Mesenchymal stem cell (in vitro differentiated cells and primary cell): ENCODE measurements at regions not wholly inside any gene's neighbourhood (a gene's known extent, or its start where the extent isn't known, plus 50 kb on each side); places are given as distances from the start of the nearest gene placed in this dataset.

Experiments used
- DNase-seq: peaks from one replicate; pipeline ENCODE4 v3.0.0-alpha.2; 2013
- H2AFZ ChIP-seq: one replicate; pipeline ENCODE4 v1.6.1; 2013; ENCODE audit warnings: low read depth, mild to moderate bottlenecking, control low read depth, inconsistent platforms, low read length, moderate library complexity
- H2AK5ac ChIP-seq: 2 replicates; pipeline ENCODE4 v1.6.1; 2013; ENCODE audit warnings: low read length, moderate library complexity, mild to moderate bottlenecking, inconsistent platforms; ENCODE audit not compliant: severe bottlenecking
- H2BK120ac ChIP-seq: one replicate; pipeline ENCODE4 v1.6.1; 2013; ENCODE audit warnings: low read depth, mild to moderate bottlenecking, inconsistent platforms, low read length, moderate library complexity
- H2BK12ac ChIP-seq, 2 experiments: one replicate each; pipeline ENCODE4 v1.6.1; 2013; ENCODE audit warnings: inconsistent platforms in 2 of 2, low read length in 2 of 2, mild to moderate bottlenecking in 2 of 2, moderate library complexity in 2 of 2, control low read depth in 1 of 2
- H2BK15ac ChIP-seq: one replicate; pipeline ENCODE4 v1.6.1; 2013; ENCODE audit warnings: mild to moderate bottlenecking, low read depth, inconsistent platforms; ENCODE audit not compliant: poor library complexity, severe bottlenecking
- H2BK5ac ChIP-seq: 2 replicates; pipeline ENCODE4 v1.6.1; 2013; ENCODE audit warnings: low read depth, mild to moderate bottlenecking, low read length, control low read depth, inconsistent platforms; ENCODE audit not compliant: poor library complexity, severe bottlenecking
- H3K14ac ChIP-seq, 2 experiments: one replicate each; pipeline ENCODE4 v1.6.1; 2013; ENCODE audit warnings: inconsistent platforms in 2 of 2, low read length in 2 of 2, control low read depth in 1 of 2, mild to moderate bottlenecking in 1 of 2, moderate library complexity in 1 of 2
- H3K18ac ChIP-seq, 2 experiments: one replicate each; pipeline ENCODE4 v1.6.1; 2013; ENCODE audit warnings: inconsistent platforms in 2 of 2, low read length in 2 of 2, control low read depth in 1 of 2, low read depth in 1 of 2, mild to moderate bottlenecking in 1 of 2
- H3K23ac ChIP-seq, 2 experiments: one replicate each; pipeline ENCODE4 v1.6.1; 2013; ENCODE audit warnings: inconsistent platforms in 2 of 2, low read length in 2 of 2, mild to moderate bottlenecking in 2 of 2, moderate library complexity in 2 of 2, control low read depth in 1 of 2
- H3K27ac ChIP-seq: 2 replicates; pipeline ENCODE4 v1.5.1; 2013; ENCODE audit warnings: mild to moderate bottlenecking, moderate library complexity, low read length, control low read depth, inconsistent platforms; ENCODE audit not compliant: poor library complexity, severe bottlenecking
- H3K27me3 ChIP-seq, 2 experiments: 2 replicates each; pipeline versions ENCODE4 v1.6.1 to v1.7.0; 2013; ENCODE audit warnings: low read length in 2 of 2, mild to moderate bottlenecking in 2 of 2, moderate library complexity in 2 of 2, control low read depth in 1 of 2, inconsistent platforms in 1 of 2; ENCODE audit not compliant: control insufficient read depth in 1 of 2, insufficient read depth in 1 of 2
- H3K36me3 ChIP-seq, 2 experiments: 2 replicates each; pipeline versions ENCODE4 v1.6.1 to v1.7.0; 2013; ENCODE audit warnings: low read length in 2 of 2, control low read depth in 1 of 2, inconsistent platforms in 1 of 2, low read depth in 1 of 2, mild to moderate bottlenecking in 1 of 2; ENCODE audit not compliant: insufficient read depth in 2 of 2, control insufficient read depth in 1 of 2
- H3K4ac ChIP-seq, 2 experiments: one replicate each; pipeline ENCODE4 v1.6.1; 2013; ENCODE audit warnings: inconsistent platforms in 2 of 2, low read length in 2 of 2, mild to moderate bottlenecking in 2 of 2, moderate library complexity in 2 of 2, control low read depth in 1 of 2, low read depth in 1 of 2
- H3K4me1 ChIP-seq: 2 replicates; pipeline ENCODE4 v1.6.1; 2013; ENCODE audit warnings: low read depth, low read length, control low read depth; ENCODE audit not compliant: control insufficient read depth, insufficient read depth
- H3K4me2 ChIP-seq: 2 replicates; pipeline ENCODE4 v1.6.1; 2013; ENCODE audit warnings: low read length, mild to moderate bottlenecking, inconsistent platforms; ENCODE audit not compliant: poor library complexity, severe bottlenecking
- H3K4me3 ChIP-seq, 2 experiments: 2 replicates each; pipeline versions ENCODE4 v1.5.1 to v1.7.0; 2013; ENCODE audit warnings: low read length in 2 of 2, mild to moderate bottlenecking in 2 of 2, control low read depth in 1 of 2, low read depth in 1 of 2; ENCODE audit not compliant: insufficient read depth in 1 of 2
- H3K79me1 ChIP-seq: replicated peaks from 2 replicates; pipeline ENCODE4 v1.6.1; 2013; ENCODE audit warnings: mild to moderate bottlenecking, control low read depth, low read length, inconsistent platforms; ENCODE audit not compliant: poor library complexity, severe bottlenecking
- H3K9ac ChIP-seq: 2 replicates; pipeline ENCODE4 v1.7.0; 2013; ENCODE audit warnings: mild to moderate bottlenecking, low read length, moderate library complexity
- H3K9me3 ChIP-seq: 2 replicates; pipeline ENCODE4 v1.7.0; 2013; ENCODE audit warnings: mild to moderate bottlenecking, low read length; ENCODE audit not compliant: control insufficient read depth
- H4K8ac ChIP-seq: one replicate; pipeline ENCODE4 v1.6.1; 2013; ENCODE audit warnings: inconsistent platforms, mild to moderate bottlenecking, low read length, moderate library complexity
- H4K91ac ChIP-seq: one replicate; pipeline ENCODE4 v1.6.1; 2013; ENCODE audit warnings: mild to moderate bottlenecking, low read length, inconsistent platforms
- WGBS: methylation state at CpG from one replicate; pipeline ENCODE4 v1.1.7; 2013; ENCODE audit warnings: mixed read lengths; 5-methylcytosine and 5-hydroxymethylcytosine counted together

DNA sequence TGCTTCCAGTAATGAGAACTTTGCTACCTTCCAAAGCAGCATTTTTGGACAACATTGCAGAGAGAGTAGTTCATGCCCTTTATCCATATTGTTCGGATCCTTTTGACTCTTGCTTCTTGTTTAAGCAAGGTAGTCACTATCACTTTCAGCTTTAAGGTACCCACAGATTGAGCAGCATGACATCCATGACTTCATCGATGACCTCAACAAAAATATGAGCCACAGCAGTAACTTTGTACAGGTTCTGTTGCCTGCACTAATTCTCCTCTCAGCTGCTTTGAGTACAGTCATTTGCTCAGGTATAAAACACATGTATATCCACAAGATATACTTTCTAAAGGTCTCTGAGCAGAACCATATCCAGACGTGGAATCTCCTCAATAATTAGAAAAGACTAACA is 546.3 kb downstream of the SOX6 start:
- Histone ChIP-seq H3K27me3 (no peaks in the 10 kb centered on the region), H3K23ac (no peak overlapping the region), H3K9ac (no peak overlapping the region), H3K27ac (no peak overlapping the region), H3K4me2 (no peak overlapping the region), H2BK5ac (no peak overlapping the region), H3K18ac (no peak overlapping the region), H2BK12ac (no peak overlapping the region), H3K4me3 (no peak overlapping the region), H4K91ac (no peak overlapping the region), H2AK5ac (no peak overlapping the region), H3K4me1 (no peaks in the 10 kb centered on the region), H3K9me3 (no peaks in the 10 kb centered on the region), H2BK120ac (no peak overlapping the region), H3K36me3 (no peaks in the 10 kb centered on the region), H3K14ac (no peak overlapping the region), H2AFZ (no peak overlapping the region), H3K79me1 (no peaks in the 10 kb centered on the region), H3K4ac (no peak overlapping the region), H4K8ac (no peak overlapping the region), H2BK15ac (no peak overlapping the region)
- WGBS = 87% methylated on average over 3 of the region's 3 CpGs
- DNase-seq = no peak

DNA sequence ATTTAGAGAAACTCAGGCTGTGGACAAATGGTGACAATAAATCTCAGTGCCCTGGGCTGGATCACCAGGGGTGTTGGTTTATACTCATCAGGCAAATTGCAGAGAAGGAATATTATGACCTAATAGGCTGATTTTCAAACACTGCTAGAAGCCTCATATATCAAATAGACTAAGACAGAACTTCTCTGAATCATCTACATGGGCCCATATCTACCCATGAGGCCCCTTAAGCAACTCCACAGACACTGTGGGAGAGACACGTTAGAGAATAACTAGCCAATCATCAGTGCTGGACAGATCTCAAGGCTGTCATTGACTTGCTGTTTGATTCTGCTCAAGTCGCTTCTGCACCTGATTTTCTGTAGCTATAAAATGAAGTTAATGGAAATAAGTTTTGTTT is 545.8 kb downstream of the SOX6 start:
- Histone ChIP-seq H3K9ac (no peak overlapping the region), H4K91ac (no peak overlapping the region)

GRCh38 chr11:15815246-15816195 is 540.8 kb downstream of the SOX6 start:
- H3K27ac ChIP-seq = no peak overlapping the region

More for the DNA sequence above, 545.8 kb downstream of the SOX6 start:
- Histone ChIP-seq H3K9me3 (no peaks in the 10 kb centered on the region), H3K79me1 (no peaks in the 10 kb centered on the region), H3K14ac (no peak overlapping the region), H3K4me2 (no peak overlapping the region), H3K23ac (no peak overlapping the region), H2BK5ac (no peak overlapping the region), H2BK15ac (no peak overlapping the region), H2BK12ac (no peak overlapping the region), H2AK5ac (no peak overlapping the region), H3K36me3 (no peaks in the 10 kb centered on the region), H3K27me3 (no peaks in the 10 kb centered on the region), H3K18ac (no peak overlapping the region), H3K4me3 (no peak overlapping the region), H3K27ac (no peak overlapping the region), H3K4me1 (no peaks in the 10 kb centered on the region), H2AFZ (no peak overlapping the region), H3K4ac (no peak overlapping the region), H2BK120ac (no peak overlapping the region), H4K8ac (no peak overlapping the region)
- 78% methylated on average over 1 of the region's 2 CpGs for WGBS
- no peak for DNase-seq

GRCh38 chr11:15816260-15816871 is 540.0 kb downstream of the SOX6 start:
- no peak overlapping the region for H3K27ac ChIP-seq
- H3K4me3 ChIP-seq = peak overlapping the region in 1 of 2 experiments; percentile 48
- H4K91ac ChIP-seq = no peak overlapping the region
- no peak overlapping the region for H3K4me2 ChIP-seq
- H4K8ac ChIP-seq = no peak overlapping the region
- no peak overlapping the region for H3K23ac ChIP-seq
- no peak overlapping the region for H2AK5ac ChIP-seq
- peaks cover 4% of the 10 kb centered on the region for H3K9me3 ChIP-seq
- H3K9ac ChIP-seq = peak overlapping the region; percentile 84
- H3K4me1 ChIP-seq = no peaks in the 10 kb centered on the region
- H3K36me3 ChIP-seq = no peaks in the 10 kb centered on the region
- no peak overlapping the region for H2AFZ ChIP-seq
- H2BK120ac ChIP-seq = no peak overlapping the region
- H3K14ac ChIP-seq = no peak overlapping the region
- no peaks in the 10 kb centered on the region for H3K79me1 ChIP-seq
- no peak overlapping the region for H2BK15ac ChIP-seq
- H3K4ac ChIP-seq = no peak overlapping the region
- WGBS = 94% methylated on average over 2 of the region's 2 CpGs
- no peak overlapping the region for H2BK12ac ChIP-seq
- H2BK5ac ChIP-seq = no peak overlapping the region
- peaks cover 0 to 8% of the 10 kb centered on the region in 2 experiments for H3K27me3 ChIP-seq
- peak; percentile 92 for DNase-seq
- no peak overlapping the region for H3K18ac ChIP-seq

More at GRCh38 chr11:15815246-15816195, 540.8 kb downstream of the SOX6 start:
- H3K9me3 ChIP-seq = no peaks in the 10 kb centered on the region
- H3K36me3 ChIP-seq = no peaks in the 10 kb centered on the region
- H3K27me3 ChIP-seq = peaks cover 0 to 8% of the 10 kb centered on the region in 2 experiments
- no peak overlapping the region for H3K18ac ChIP-seq
- H2BK5ac ChIP-seq = no peak overlapping the region
- peak overlapping the region; percentile 84 for H3K9ac ChIP-seq
- H3K4me1 ChIP-seq = no peaks in the 10 kb centered on the region
- H3K79me1 ChIP-seq = no peaks in the 10 kb centered on the region
- WGBS = 79% methylated on average over 3 of the region's 4 CpGs
- peak; percentile 38 for DNase-seq
- H4K91ac ChIP-seq = no peak overlapping the region
- H3K4me3 ChIP-seq = peak overlapping the region in 1 of 2 experiments; percentile 1
- H2BK120ac ChIP-seq = no peak overlapping the region
- H3K14ac ChIP-seq = no peak overlapping the region
- H2AFZ ChIP-seq = no peak overlapping the region
- H3K4ac ChIP-seq = no peak overlapping the region
- H2BK12ac ChIP-seq = no peak overlapping the region
- no peak overlapping the region for H3K4me2 ChIP-seq
- H4K8ac ChIP-seq = no peak overlapping the region
- H2BK15ac ChIP-seq = no peak overlapping the region
- no peak overlapping the region for H3K23ac ChIP-seq
- H2AK5ac ChIP-seq = no peak overlapping the region
